Heart left ventricle (tissue), 16 donors: ENCODE measurements at regions not wholly inside any gene's neighbourhood (a gene's known extent, or its start where the extent isn't known, plus 50 kb on each side); places are given as distances from the start of the nearest gene placed in this dataset.

Source experiments
- ATAC-seq, 4 donors: fragments of 200-7000 bp; cut with Tn5 transposase; one replicate each; pipeline ENCODE4 v1.9.1; 2020 to 2022; ENCODE audit warnings: moderate library complexity in 4 of 4, mild to moderate bottlenecking in 3 of 4, moderate number of reproducible peaks in 1 of 4
- DNase-seq, 5 donors: peaks; one replicate each; pipeline ENCODE4 v3.0.0-alpha.2; 2020
- H3K27ac ChIP-seq, 12 donors: fragments of 200-600 bp; sonication (generic) in 4 of 12; one replicate each; pipeline versions ENCODE4 v1.5.0 to v1.8.0; 2016 to 2022; ENCODE audit warnings: mild to moderate bottlenecking in 2 of 12
- H3K27me3 ChIP-seq, 9 donors: fragments of 200-600 bp; sonication (generic) in 2 of 9; one replicate each; pipeline versions ENCODE4 v1.5.1 to v1.8.0; 2016 to 2022; ENCODE audit warnings: mild to moderate bottlenecking in 3 of 9
- H3K36me3 ChIP-seq, 9 donors: fragments of 200-600 bp; sonication (generic) in 2 of 9; one replicate each; pipeline versions ENCODE4 v1.5.0 to v1.8.0; 2018 to 2022; ENCODE audit warnings: mild to moderate bottlenecking in 2 of 9
- H3K4me1 ChIP-seq, 12 donors: fragments of 200-600 bp; sonication (generic) in 4 of 12; one replicate each; pipeline versions ENCODE4 v1.5.0 to v1.8.0; 2016 to 2022; ENCODE audit warnings: mild to moderate bottlenecking in 3 of 12
- H3K4me3 ChIP-seq, 12 donors: fragments of 200-600 bp; sonication (generic) in 4 of 12; one replicate each; pipeline versions ENCODE4 v1.5.0 to v1.8.0; 2017 to 2022; ENCODE audit warnings: mild to moderate bottlenecking in 9 of 12, moderate library complexity in 4 of 12
- H3K9me3 ChIP-seq, 12 donors: fragments of 200-600 bp; sonication (generic) in 4 of 12; one replicate each; pipeline versions ENCODE4 v1.5.0 to v1.8.0; 2016 to 2022; ENCODE audit warnings: mild to moderate bottlenecking in 1 of 12
- POLR2A ChIP-seq, 2 donors: fragments of 450-650 bp; IDR thresholded peaks; one replicate each; pipeline ENCODE4 v1.6.1; 2017; ENCODE audit warnings: antibody characterized with exemption in 2 of 2, mild to moderate bottlenecking in 2 of 2, moderate library complexity in 2 of 2
- WGBS, 4 donors: extraction: QIAGEN DNeasy Blood & Tissue Kit in 2 of 4; methylation state at CpG; one replicate each; pipeline versions ENCODE4 v1.1.5 to v1.1.7; 2013 to 2018; 5-methylcytosine and 5-hydroxymethylcytosine counted together
- intact Hi-C, 10 donors: fragments of 100-400 bp; cut with DNase I; formaldehyde crosslinking; loops; one replicate each; pipeline versions ENCODE4 v1.11.1 to v1.14.2; 2022
- TF ChIP-seq, protein P1 (sequence below), 12 donors: fragments of 200-600 bp; sonication (generic) in 4 of 12; IDR thresholded peaks; one replicate each; pipeline versions ENCODE4 v1.5.0 to v1.8.0; 2018 to 2022; ENCODE audit warnings: antibody characterized with exemption in 12 of 12, mild to moderate bottlenecking in 5 of 12
- donor health status: ischemic (EF 13 %, LVEDD 7.1; RV severe dilation, severe dysfunction).
- donor health status: healthy with polysubstance abuse.
- donor health status: DM: no; HTN: yes; CAD: no.
- donor health status: DM: no; HTN: no; CAD: no.
- donor health status: ischemic (EF 25% LVEDD 6.9; RV normal size, moderate dysfunction).
- donor health status: ischemic (EF 25% LVEDD 5.7; RV mildly dilated, moderate dysfunction).
- donor health status: healthy.
- donor health status: DM: yes; HTN: yes; CAD: no.
- donor health status: ischemic (EF 35%, LVEDD 5.7; RV mildly dilated, moderate dysfunction).
- donor health status: nonischemic (EF 11% LVEDD 7.7; RV severe dilation, severe dysfunction).
- donor health status: DM: yes; HTN: yes; CAD: no.
- donor health status: PGD.
- donor health status: ischemic (EF 29% LVEDD 5.4; RV normal size, mild dysfunction).
- donor health status: nonischemic (EF 23%, LVEDD 6.1; RV moderate dilation, normal function).

DNA sequence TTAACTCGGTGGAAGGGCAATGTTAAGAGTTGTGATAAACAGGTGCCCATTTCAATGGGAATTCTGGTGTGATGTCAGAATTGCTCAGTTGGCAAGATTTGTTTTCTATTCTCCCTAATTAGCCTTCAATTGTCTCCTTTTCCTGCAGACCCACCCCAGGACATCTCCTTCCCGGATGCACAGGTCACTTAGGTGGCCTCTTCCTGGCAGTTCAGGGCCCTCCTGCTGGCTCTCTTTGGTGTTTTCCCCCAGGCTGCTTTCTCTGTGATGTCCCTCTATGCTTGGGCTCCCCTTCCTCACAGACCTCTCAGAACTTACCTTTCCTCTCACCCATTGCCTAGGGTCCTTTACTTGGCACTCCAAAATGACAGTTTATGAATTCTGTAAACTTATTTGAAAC lies 126.3 kb downstream of the GPAT3 start:
- TF ChIP-seq, protein P1, sequence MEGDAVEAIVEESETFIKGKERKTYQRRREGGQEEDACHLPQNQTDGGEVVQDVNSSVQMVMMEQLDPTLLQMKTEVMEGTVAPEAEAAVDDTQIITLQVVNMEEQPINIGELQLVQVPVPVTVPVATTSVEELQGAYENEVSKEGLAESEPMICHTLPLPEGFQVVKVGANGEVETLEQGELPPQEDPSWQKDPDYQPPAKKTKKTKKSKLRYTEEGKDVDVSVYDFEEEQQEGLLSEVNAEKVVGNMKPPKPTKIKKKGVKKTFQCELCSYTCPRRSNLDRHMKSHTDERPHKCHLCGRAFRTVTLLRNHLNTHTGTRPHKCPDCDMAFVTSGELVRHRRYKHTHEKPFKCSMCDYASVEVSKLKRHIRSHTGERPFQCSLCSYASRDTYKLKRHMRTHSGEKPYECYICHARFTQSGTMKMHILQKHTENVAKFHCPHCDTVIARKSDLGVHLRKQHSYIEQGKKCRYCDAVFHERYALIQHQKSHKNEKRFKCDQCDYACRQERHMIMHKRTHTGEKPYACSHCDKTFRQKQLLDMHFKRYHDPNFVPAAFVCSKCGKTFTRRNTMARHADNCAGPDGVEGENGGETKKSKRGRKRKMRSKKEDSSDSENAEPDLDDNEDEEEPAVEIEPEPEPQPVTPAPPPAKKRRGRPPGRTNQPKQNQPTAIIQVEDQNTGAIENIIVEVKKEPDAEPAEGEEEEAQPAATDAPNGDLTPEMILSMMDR (IDR thresholded peaks at IDR 0.05), result no peak
- TF ChIP-seq POLR2A (IDR thresholded peaks at IDR 0.05), result no peak
- no peak for ATAC-seq
- Histone ChIP-seq H3K4me1 (no peaks in the 10 kb centered on the region), H3K27ac (no peak overlapping the region), H3K27me3 (peaks cover 0 to 3% (median 0%) of the 10 kb centered on the region in 9 donors), H3K36me3 (no peaks in the 10 kb centered on the region), H3K9me3 (no peaks in the 10 kb centered on the region), H3K4me3 (no peak overlapping the region)
- 44 to 53% (median 50%) methylated on average over 2 of the region's 2 CpGs for WGBS, 4 donors
- intact Hi-C loops, result no loop called here
- no peak for DNase-seq

DNA sequence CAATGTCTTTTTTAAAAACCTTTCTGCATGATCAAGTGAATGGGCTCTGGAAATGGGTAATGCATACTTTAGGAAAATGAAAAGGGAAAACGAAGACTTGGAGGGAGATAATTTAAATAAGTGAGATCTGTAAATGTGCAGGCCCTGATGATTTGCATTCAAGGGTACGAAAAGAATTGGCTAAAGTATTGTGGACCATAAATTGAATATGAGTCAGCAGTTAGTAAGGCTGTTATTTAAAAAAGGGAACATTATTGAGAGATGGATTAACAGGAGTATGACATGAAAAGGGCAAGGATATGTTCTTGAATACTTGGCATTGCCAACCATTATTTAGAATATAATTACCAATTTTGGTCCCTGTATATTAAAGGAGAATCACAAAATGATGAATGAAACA lies 125.5 kb downstream of the GPAT3 start:
- H3K27ac ChIP-seq, result no peak overlapping the region
- TF ChIP-seq, protein P1 (IDR thresholded peaks at IDR 0.05), result no peak
- TF ChIP-seq POLR2A (IDR thresholded peaks at IDR 0.05), result no peak
- no peaks in the 10 kb centered on the region for H3K36me3 ChIP-seq
- H3K4me1 ChIP-seq, result no peaks in the 10 kb centered on the region
- no peak for DNase-seq
- no peaks in the 10 kb centered on the region for H3K9me3 ChIP-seq
- intact Hi-C loops, result no loop called here
- ATAC-seq, result no peak
- no peak overlapping the region for H3K4me3 ChIP-seq
- H3K27me3 ChIP-seq, result peaks cover 0 to 3% (median 0%) of the 10 kb centered on the region in 9 donors
- 81 to 88% (median 87%) methylated on average over 2 of the region's 2 CpGs for WGBS, 4 donors

- Histone ChIP-seq H3K27ac (no peak overlapping the region), H3K4me1 (no peaks in the 10 kb centered on the region), H3K27me3 (peaks cover 0 to 3% (median 0%) of the 10 kb centered on the region in 9 donors), H3K36me3 (no peaks in the 10 kb centered on the region), H3K4me3 (no peak overlapping the region), H3K9me3 (no peaks in the 10 kb centered on the region)
- WGBS, 4 donors, result 36 to 52% (median 44%) methylated on average over 2 of the region's 2 CpGs
- intact Hi-C loops, result no loop called here
- DNase-seq (no peak), ATAC-seq (no peak)
- TF ChIP-seq POLR2A (IDR thresholded peaks at IDR 0.05), result no peak
Observed at GRCh38 chr4:83660578-83660977, 124.7 kb downstream of the GPAT3 start.

GRCh38 chr4:83658806-83659205 lies 122.9 kb downstream of the GPAT3 start:
- H3K9me3 ChIP-seq, result no peaks in the 10 kb centered on the region
- no peaks in the 10 kb centered on the region for H3K27me3 ChIP-seq
- H3K4me3 ChIP-seq, result no peak overlapping the region
- no peaks in the 10 kb centered on the region for H3K36me3 ChIP-seq
- WGBS, 4 donors, result 47 to 60% (median 54%) methylated on average over 7 of the region's 7 CpGs
- no peaks in the 10 kb centered on the region for H3K4me1 ChIP-seq
- DNase-seq, result no peak
- no peak overlapping the region for H3K27ac ChIP-seq
- TF ChIP-seq POLR2A (IDR thresholded peaks at IDR 0.05), result no peak
- TF ChIP-seq, protein P1 (IDR thresholded peaks at IDR 0.05), result no peak
- intact Hi-C loops, result no loop called here
- ATAC-seq, result no peak

DNA sequence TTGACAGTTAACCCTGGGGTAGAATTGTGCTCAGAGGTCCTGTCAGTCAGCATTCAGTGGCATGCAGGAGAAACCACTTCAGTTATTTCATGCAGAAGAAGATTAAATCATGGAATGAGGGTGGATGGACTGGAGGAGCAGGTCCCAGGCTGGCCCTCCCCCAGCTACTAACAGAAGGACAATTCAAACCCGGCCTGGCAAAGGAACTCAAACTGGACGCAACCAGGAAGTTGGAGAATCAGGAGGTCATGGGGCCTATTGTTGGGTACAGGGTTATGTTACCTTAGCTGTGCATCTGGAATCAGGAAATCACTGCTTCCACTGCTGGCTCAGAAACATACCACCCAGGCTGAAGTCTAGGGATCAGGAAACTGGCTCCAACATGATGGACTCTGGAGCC lies 121.4 kb downstream of the GPAT3 start:
- ATAC-seq (no peak), DNase-seq (no peak)
- no peak for TF ChIP-seq POLR2A (IDR thresholded peaks at IDR 0.05)
- TF ChIP-seq, protein P1 (IDR thresholded peaks at IDR 0.05), result no peak
- Histone ChIP-seq H3K27me3 (no peaks in the 10 kb centered on the region), H3K4me1 (no peaks in the 10 kb centered on the region), H3K9me3 (no peaks in the 10 kb centered on the region), H3K4me3 (no peak overlapping the region), H3K36me3 (no peaks in the 10 kb centered on the region), H3K27ac (no peak overlapping the region)
- 33 to 57% (median 45%) methylated on average over 2 of the region's 2 CpGs for WGBS, 4 donors
- intact Hi-C loops, result no loop called here
